ENCODE measurements at regions not wholly inside any gene's neighbourhood (a gene's known extent, or its start where the extent isn't known, plus 50 kb on each side); places are given as distances from the start of the nearest gene placed in this dataset.

DNA sequence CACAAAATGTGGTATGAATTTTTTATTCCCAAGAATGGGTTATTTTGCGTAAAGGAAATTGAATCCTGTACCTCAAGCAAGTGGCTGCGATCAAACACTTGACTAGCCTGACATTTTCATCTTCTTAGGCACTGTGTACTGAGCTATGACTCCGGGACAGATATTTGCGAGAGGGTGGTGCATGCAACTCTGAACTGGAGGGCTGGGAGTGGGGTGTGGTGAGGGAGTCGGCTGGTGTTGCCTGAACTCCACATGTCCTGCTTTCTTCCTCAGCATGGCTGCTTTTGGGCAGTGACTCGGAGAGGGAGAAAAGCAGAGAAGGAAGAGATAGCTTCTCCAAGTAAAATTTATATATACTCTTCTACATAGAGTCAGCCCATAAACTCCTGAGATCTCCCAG is 68.5 kb upstream of the GATB start:
- DNase-seq: no peak

- DNase-seq: no peak
Observed at GRCh38 chr4:151824656-151825055, 63.8 kb upstream of the GATB start.

- no peak for DNase-seq
Observed at GRCh38 chr4:151822331-151822730, 61.5 kb upstream of the GATB start.

GRCh38 chr4:151820004-151820403 is 59.2 kb upstream of the GATB start:
- DNase-seq: no peak

DNA sequence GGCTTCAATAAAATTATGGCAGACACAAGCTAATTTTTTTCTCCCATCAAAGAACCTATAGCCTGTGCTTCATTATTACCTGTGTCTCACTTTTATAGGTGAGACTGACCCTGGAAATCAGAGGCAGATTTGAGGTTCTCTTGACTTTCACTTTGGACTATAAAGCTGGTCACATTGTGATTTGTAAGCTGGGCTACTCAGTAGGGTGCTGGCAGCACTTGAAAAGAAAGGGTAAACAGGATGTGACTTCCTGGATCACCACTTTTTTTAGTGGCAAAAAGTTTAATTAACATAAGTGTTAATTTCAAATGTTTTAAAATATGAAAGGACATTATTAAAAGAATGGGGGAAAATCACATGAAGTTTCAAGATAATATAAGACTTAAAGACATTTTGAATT is 50.6 kb upstream of the GATB start:
- peak; percentile 27 for DNase-seq
